K562 (cell line): ENCODE measurements at regions not wholly inside any gene's neighbourhood (a gene's known extent, or its start where the extent isn't known, plus 50 kb on each side); places are given as distances from the start of the nearest gene placed in this dataset.

Experiments
- ATAC-seq: fragments of 200-7000 bp; cut with Tn5 transposase; 3 replicates; pipeline ENCODE4 v1.9.1; 2020; ENCODE audit warnings: moderate library complexity
- BruUV-seq: library from RNA; stranded (reverse); fragments of 400-500 nt; replicated peaks from 2 replicates; lab custom pipeline; 2021; lab: Mats Ljungman, UMichigan
- CTCF ChIA-PET: fragments of 300-600 bp; formaldehyde crosslinking; extraction: SDS; loops from one replicate; lab custom pipeline; 2021; ENCODE audit warnings: low intra/inter-chr PET ratio; lab: Yijun Ruan, JAX
- POLR2A ChIA-PET: fragments of 300-600, 350-650 bp; sonication (Branson Sonifier 250); formaldehyde crosslinking; extraction: SDS; loops from one replicate; lab custom pipeline; 2021; ENCODE audit warnings: antibody characterized with exemption, inconsistent platforms; lab: Yijun Ruan, JAX
- DNase-seq, 4 experiments: peaks; one replicate each; pipeline versions ENCODE4 v3.0.0 to v3.0.0-alpha.2; 2011 to 2018; ENCODE audit warnings: low spot score in 3 of 4, mixed read lengths in 3 of 4; ENCODE audit errors: extremely low read depth in 1 of 4
- FAIRE-seq: peaks from 2 replicates; lab custom pipeline; 2011; peaks lifted over from hg19 to GRCh38; lab: Jason Lieb, UNC
- H2AFZ ChIP-seq: 2 replicates; pipeline ENCODE4 v1.6.0; 2011; ENCODE audit warnings: low read depth, low read length, control low read depth, inconsistent platforms
- H3K27ac ChIP-seq: fragments of 200-600 bp; 3 replicates; pipeline ENCODE4 v1.8.0; 2011; ENCODE audit warnings: low read depth, mild to moderate bottlenecking, control low read depth, inconsistent platforms, low read length, moderate library complexity, mixed read lengths; ENCODE audit errors: extremely low read depth
- H3K27me3 ChIP-seq, 2 experiments: fragments of 300-600 bp in 1 of 2; 2 replicates in 1 of 2; 3 replicates in 1 of 2; pipeline versions ENCODE4 v1.6.0 to v1.8.0; 2011; ENCODE audit warnings: inconsistent platforms in 2 of 2, low read length in 2 of 2, mild to moderate bottlenecking in 1 of 2, mixed read lengths in 1 of 2, moderate library complexity in 1 of 2; ENCODE audit not compliant: control insufficient read depth in 2 of 2, insufficient read depth in 2 of 2
- H3K36me3 ChIP-seq: fragments of 300-600 bp; 3 replicates; pipeline ENCODE4 v1.8.0; 2011; ENCODE audit warnings: mild to moderate bottlenecking, low read length, inconsistent platforms; ENCODE audit not compliant: control insufficient read depth, insufficient read depth
- H3K4me1 ChIP-seq, 2 experiments: fragments of 200-600 bp in 1 of 2; replicated peaks in 1 of 2; 2 replicates in 1 of 2; 3 replicates in 1 of 2; pipeline versions ENCODE4 v1.5.1 to v1.8.0; 2011; ENCODE audit warnings: inconsistent platforms in 2 of 2, low read length in 2 of 2, mild to moderate bottlenecking in 1 of 2, mixed read lengths in 1 of 2, moderate library complexity in 1 of 2; ENCODE audit not compliant: control insufficient read depth in 2 of 2, insufficient read depth in 2 of 2
- H3K4me2 ChIP-seq: 2 replicates; pipeline ENCODE4 v1.6.1; 2011; ENCODE audit warnings: low read length, control low read depth, inconsistent platforms, mixed read lengths; ENCODE audit not compliant: insufficient read depth
- H3K4me3 ChIP-seq: fragments of 200-600 bp; sonication (generic), shearing (Covaris generic); 2 replicates; pipeline ENCODE4 v1.5.1; 2016; ENCODE audit warnings: control low read depth, inconsistent platforms
- H3K79me2 ChIP-seq: fragments of 200-600 bp; 3 replicates; pipeline ENCODE4 v1.8.0; 2011; ENCODE audit warnings: low read length, inconsistent platforms; ENCODE audit not compliant: control insufficient read depth, insufficient read depth
- H3K9ac ChIP-seq, 2 experiments: 2 replicates each; pipeline versions ENCODE4 v1.6.0 to v1.6.1; 2011; ENCODE audit warnings: low read depth in 2 of 2, low read length in 2 of 2, control low read depth in 1 of 2, inconsistent platforms in 1 of 2, mild to moderate bottlenecking in 1 of 2, mixed read lengths in 1 of 2; ENCODE audit not compliant: insufficient read depth in 1 of 2
- H3K9me1 ChIP-seq: one replicate; pipeline ENCODE4 v1.6.0; 2011; ENCODE audit warnings: inconsistent platforms, mild to moderate bottlenecking, low read length, moderate library complexity; ENCODE audit not compliant: control insufficient read depth, insufficient read depth
- H3K9me3 ChIP-seq: replicated peaks from 2 replicates; pipeline ENCODE4 v1.5.1; 2011; ENCODE audit warnings: low read depth, low read length, inconsistent platforms; ENCODE audit not compliant: control insufficient read depth, insufficient read depth
- H4K20me1 ChIP-seq: replicated peaks from 2 replicates; pipeline ENCODE4 v1.6.1; 2011; ENCODE audit warnings: low read length, inconsistent platforms, mixed read lengths; ENCODE audit not compliant: control insufficient read depth, insufficient read depth
- CBX1 ChIP-seq: sonication (generic); IDR thresholded peaks from 2 replicates; pipeline ENCODE4 v1.6.1; 2016; ENCODE audit warnings: antibody characterized with exemption, low read depth, mild to moderate bottlenecking
- CHD1 ChIP-seq: fragments of 200-600 bp; sonication (generic); IDR thresholded peaks from one replicate; pipeline ENCODE4 v1.6.1; 2012; ENCODE audit warnings: mild to moderate bottlenecking, moderate library complexity, low read length, inconsistent platforms
- E2F8 ChIP-seq: fragments of 450-650 bp; IDR thresholded peaks from 2 replicates; pipeline ENCODE4 v1.7.1; 2018; ENCODE audit warnings: mild to moderate bottlenecking, low read depth; ENCODE audit not compliant: partially characterized antibody
- PURB ChIP-seq: sonication (generic); formaldehyde crosslinking; IDR thresholded peaks from 2 replicates; pipeline ENCODE4 v1.9.0; 2021; ENCODE audit warnings: low read depth, mild to moderate bottlenecking, missing genetic modification reagents
- TBP ChIP-seq: optimal IDR thresholded peaks from 2 replicates; pipeline ENCODE3; 2011; ENCODE audit warnings: low read depth, low read length, improper control_type of control experiment
- ZNF165 ChIP-seq: fragments of 250-450 bp; sonication (Bioruptor Pico); IDR thresholded peaks from 2 replicates; pipeline ENCODE4 v1.4.0; 2020; ENCODE audit warnings: borderline replicate concordance
- ZNF311 ChIP-seq: fragments of 250-450 bp; sonication (Bioruptor Pico); IDR thresholded peaks from 2 replicates; pipeline ENCODE4 v1.4.0; 2020; ENCODE audit warnings: mild to moderate bottlenecking, moderate library complexity
- WGBS: fragments of 100-300 bp; shearing (Covaris generic); methylation state at CpG from one replicate; pipeline ENCODE4 v1.1.6; 2016; ENCODE audit warnings: low coverage, mixed read lengths; ENCODE audit not compliant: insufficient coverage; ENCODE audit errors: missing lambda C conversion rate; 5-methylcytosine and 5-hydroxymethylcytosine counted together
- in situ Hi-C: fragments of 300-500 bp; cut with MboI; formaldehyde crosslinking; loops from 4 replicates; pipeline ENCODE4 v1.15.0; 2018; ENCODE audit warnings: inconsistent platforms, mixed read lengths
- intact Hi-C: fragments of 100-400 bp; cut with micrococcal nuclease; formaldehyde crosslinking; loops from 2 replicates; pipeline ENCODE4 v1.14.2; 2022

GRCh38 chr2:57343391-57344006 lies 703.1 kb upstream of the VRK2 start (continued):
- no peak for TF ChIP-seq E2F8
- TF ChIP-seq ZNF311 (CRISPR knock-in tag), result no peak
- TF ChIP-seq PURB (CRISPR knock-in tag), result no peak
- TF ChIP-seq ZNF165 (CRISPR knock-in tag), result no peak
- no peak for TF ChIP-seq CBX1
- no peak for TF ChIP-seq CHD1

- FAIRE-seq, result no peak
- H3K79me2 ChIP-seq, result no peaks in the 10 kb centered on the region
- WGBS, result 0% methylated on average over 1 of the region's 1 CpG
These were observed 678.4 kb upstream of the VRK2 start for GRCh38 chr2:57368190-57368589.

More at GRCh38 chr2:57368190-57368589, 678.4 kb upstream of the VRK2 start:
- intact Hi-C loops, result no loop called here
- no TSS peak for BruUV-seq
- ATAC-seq (no peak), DNase-seq (no peak)
- Histone ChIP-seq H3K27me3 (no peaks in the 10 kb centered on the region), H3K27ac (no peak overlapping the region), H3K4me3 (no peak overlapping the region), H3K36me3 (no peaks in the 10 kb centered on the region), H3K9ac (no peak overlapping the region), H3K4me2 (no peak overlapping the region), H3K9me1 (no peaks in the 10 kb centered on the region), H4K20me1 (no peaks in the 10 kb centered on the region), H3K4me1 (no peaks in the 10 kb centered on the region), H3K9me3 (no peaks in the 10 kb centered on the region), H2AFZ (no peak overlapping the region)
- no peak for TF ChIP-seq TBP
- in situ Hi-C loops, result no loop called here
- ChIA-PET POLR2A (no interaction called here), CTCF (no interaction called here)
